SU-DHL-6 (cell line): ENCODE measurements at regions not wholly inside any gene's neighbourhood (a gene's known extent, or its start where the extent isn't known, plus 50 kb on each side); places are given as distances from the start of the nearest gene placed in this dataset.

ENCODE experiments used
- H2AFZ ChIP-seq: fragments of 200-600 bp; sonication (generic); 2 replicates; pipeline ENCODE4 v1.6.1; 2014; ENCODE audit warnings: low read depth, mild to moderate bottlenecking, moderate library complexity, mixed read lengths, antibody characterized with exemption, low read length; ENCODE audit not compliant: severe bottlenecking
- H3F3A ChIP-seq: fragments of 200-600 bp; shearing (Covaris generic); 2 replicates; pipeline ENCODE4 v1.6.0; 2016; ENCODE audit warnings: antibody characterized with exemption, mild to moderate bottlenecking; ENCODE audit not compliant: insufficient read depth
- H3K27ac ChIP-seq: fragments of 200-600 bp; sonication (generic); 2 replicates; pipeline ENCODE4 v1.5.1; 2016; ENCODE audit warnings: low read depth, mild to moderate bottlenecking, low read length, moderate library complexity, mixed read lengths
- H3K27me3 ChIP-seq: fragments of 200-600 bp; sonication (generic), shearing (Covaris generic); 2 replicates; pipeline ENCODE4 v1.6.0; 2014; ENCODE audit warnings: mild to moderate bottlenecking, low read length
- H3K36me3 ChIP-seq: fragments of 200-600 bp; sonication (generic); 2 replicates; pipeline ENCODE4 v1.6.1; 2014; ENCODE audit warnings: mild to moderate bottlenecking, low read length, mixed read lengths
- H3K4me2 ChIP-seq: fragments of 300-600, 200-600 bp; shearing (Covaris generic), sonication (generic); 2 replicates; pipeline ENCODE4 v1.6.0; 2014; ENCODE audit warnings: low read length, low read depth, mild to moderate bottlenecking; ENCODE audit not compliant: poor library complexity, severe bottlenecking
- H3K4me3 ChIP-seq: fragments of 200-600 bp; sonication (generic); 2 replicates; pipeline ENCODE4 v1.5.1; 2014; ENCODE audit warnings: antibody characterized with exemption, low read length, mild to moderate bottlenecking, mixed read lengths; ENCODE audit not compliant: insufficient read depth, poor library complexity, severe bottlenecking
- H3K79me2 ChIP-seq: fragments of 200-600 bp; sonication (generic); 2 replicates; pipeline ENCODE4 v1.6.1; 2014; ENCODE audit warnings: mild to moderate bottlenecking, low read length, moderate library complexity; ENCODE audit not compliant: insufficient read depth
- H3K9ac ChIP-seq: fragments of 200-600 bp; sonication (generic); 2 replicates; pipeline ENCODE4 v1.7.0; 2014; ENCODE audit warnings: mild to moderate bottlenecking, low read length
- H3K9me2 ChIP-seq: fragments of 200-600 bp; sonication (generic); replicated peaks from 2 replicates; pipeline ENCODE4 v1.6.1; 2014; ENCODE audit warnings: low read length; ENCODE audit not compliant: insufficient read depth
- H3K9me3 ChIP-seq: fragments of 200-600 bp; sonication (generic); 2 replicates; pipeline ENCODE4 v1.6.1; 2014; ENCODE audit warnings: low read length, mixed read lengths; ENCODE audit not compliant: insufficient read depth
- H4K20me1 ChIP-seq: fragments of 200-600 bp; sonication (generic); 2 replicates; pipeline ENCODE4 v1.6.1; 2014; ENCODE audit warnings: low read depth, mild to moderate bottlenecking, antibody characterized with exemption, low read length, moderate library complexity, mixed read lengths
- CTCF ChIP-seq: fragments of 200-600 bp; sonication (generic); IDR thresholded peaks from one replicate; pipeline ENCODE4 v1.5.1; 2017; ENCODE audit warnings: antibody characterized with exemption, mild to moderate bottlenecking, low read length, moderate library complexity; ENCODE audit not compliant: insufficient read depth, poor library complexity, severe bottlenecking
- EZH2phosphoT487 ChIP-seq: fragments of 200-600 bp; sonication (generic), shearing (Covaris generic); conservative IDR thresholded peaks from 2 replicates; pipeline ENCODE4 v1.6.1; 2018; ENCODE audit warnings: mild to moderate bottlenecking, antibody characterized with exemption, low read length, moderate library complexity, mixed read lengths

- no peaks in the 10 kb centered on the region for H3K9me2 ChIP-seq
- TF ChIP-seq CTCF (no peak), EZH2phosphoT487 (no peak)
Measured at GRCh38 chr5:127229185-127229889, 61.3 kb upstream of the MEGF10 start.

GRCh38 chr5:127231118-127231517 is 59.5 kb upstream of the MEGF10 start:
- Histone ChIP-seq H3K9me2 (no peaks in the 10 kb centered on the region), H2AFZ (no peak overlapping the region), H3K27ac (no peak overlapping the region), H3K4me3 (no peak overlapping the region), H3F3A (no peaks in the 10 kb centered on the region), H3K79me2 (no peaks in the 10 kb centered on the region), H3K36me3 (no peaks in the 10 kb centered on the region), H4K20me1 (no peaks in the 10 kb centered on the region), H3K4me2 (no peak overlapping the region), H3K27me3 (no peaks in the 10 kb centered on the region), H3K9me3 (no peaks in the 10 kb centered on the region), H3K9ac (no peak overlapping the region)
- no peak for TF ChIP-seq CTCF

More at GRCh38 chr5:127229185-127229889, 61.3 kb upstream of the MEGF10 start:
- Histone ChIP-seq H4K20me1 (no peaks in the 10 kb centered on the region), H3K27ac (no peak overlapping the region), H2AFZ (peak overlapping the region; percentile 78), H3K4me2 (peak overlapping the region; percentile 55), H3K27me3 (no peaks in the 10 kb centered on the region), H3K9me3 (no peaks in the 10 kb centered on the region), H3K36me3 (no peaks in the 10 kb centered on the region), H3F3A (no peaks in the 10 kb centered on the region), H3K79me2 (no peaks in the 10 kb centered on the region), H3K4me3 (peak overlapping the region; percentile 46), H3K9ac (peak overlapping the region; percentile 37; the same call in 1 of the 2 replicates)

GRCh38 chr5:127233590-127233989 is 57.0 kb upstream of the MEGF10 start:
- Histone ChIP-seq H3F3A (no peaks in the 10 kb centered on the region), H4K20me1 (no peaks in the 10 kb centered on the region), H2AFZ (no peak overlapping the region), H3K9me3 (no peaks in the 10 kb centered on the region), H3K27me3 (no peaks in the 10 kb centered on the region), H3K27ac (no peak overlapping the region), H3K9ac (no peak overlapping the region), H3K4me3 (no peak overlapping the region), H3K4me2 (no peak overlapping the region), H3K79me2 (no peaks in the 10 kb centered on the region), H3K9me2 (no peaks in the 10 kb centered on the region), H3K36me3 (no peaks in the 10 kb centered on the region)
- no peak for TF ChIP-seq CTCF
- no peak for TF ChIP-seq EZH2phosphoT487
